ENCODE measurements at regions not wholly inside any gene's neighbourhood (a gene's known extent, or its start where the extent isn't known, plus 50 kb on each side); places are given as distances from the start of the nearest gene placed in this dataset.

DNA sequence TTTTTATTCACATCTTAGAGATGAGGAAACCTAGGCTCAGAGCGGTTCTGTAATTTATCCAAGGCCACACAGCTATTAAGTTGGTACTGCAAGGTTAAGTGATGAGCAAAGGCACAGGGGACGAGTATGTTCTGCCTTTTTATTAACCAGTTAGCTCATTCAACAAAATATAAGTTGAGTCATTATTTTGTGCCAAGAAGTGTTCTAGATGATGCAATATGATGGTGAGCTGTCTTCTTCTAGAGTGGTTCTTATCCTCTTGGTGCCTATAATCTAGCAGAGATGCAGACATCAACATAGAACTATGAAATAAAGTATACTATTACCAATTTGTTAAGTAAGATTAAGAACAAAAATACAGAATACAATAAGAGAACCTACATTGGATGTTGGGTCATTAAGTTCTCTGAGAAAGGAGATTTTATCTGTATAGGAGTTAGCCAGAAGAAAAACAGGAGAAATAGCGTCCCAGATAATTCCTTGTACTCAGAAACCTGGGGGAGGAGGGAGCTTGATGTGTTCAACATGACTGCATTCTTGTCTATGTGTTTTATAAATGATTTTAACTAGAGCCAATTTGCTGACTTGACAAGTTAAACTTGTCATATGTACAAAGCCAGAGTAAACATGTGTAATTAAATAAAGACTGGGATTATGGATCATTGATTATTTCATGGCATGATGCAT is 122.3 kb downstream of the TBXT start:
- no peaks in the 10 kb centered on the region for H3K9me3 ChIP-seq

DNA sequence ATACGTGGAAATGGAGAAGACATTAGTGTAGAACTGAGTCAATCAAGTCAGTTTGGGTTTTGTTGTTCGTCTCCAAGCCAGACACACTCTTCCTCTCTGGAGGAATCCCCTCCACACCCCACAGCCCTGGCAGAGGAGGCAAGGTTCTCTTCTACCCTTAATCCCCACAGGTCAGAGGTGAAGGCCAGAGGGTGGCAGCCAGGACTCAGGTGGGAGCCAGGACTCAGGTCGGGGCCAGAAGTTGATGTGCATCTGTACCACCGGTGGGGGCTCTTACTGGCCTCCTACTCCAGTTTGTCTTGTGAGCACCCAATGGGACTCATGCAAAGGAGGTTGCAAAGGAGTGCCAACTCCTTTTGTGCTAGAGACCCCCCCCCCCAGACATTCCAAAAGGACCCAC is 126.4 kb downstream of the TBXT start:
- WGBS, result 63% methylated on average over 4 of the region's 4 CpGs
- Histone ChIP-seq H3K27me3 (no peaks in the 10 kb centered on the region), H3K27ac (no peak overlapping the region), H3K4me3 (no peak overlapping the region), H3K4me1 (no peaks in the 10 kb centered on the region), H3K36me3 (no peaks in the 10 kb centered on the region), H3K9me3 (no peaks in the 10 kb centered on the region)
- TF ChIP-seq POLR2A (IDR thresholded peaks at IDR 0.05), result no peak
- TF ChIP-seq EP300 (IDR thresholded peaks at IDR 0.05), result no peak
- TF ChIP-seq, protein P1, sequence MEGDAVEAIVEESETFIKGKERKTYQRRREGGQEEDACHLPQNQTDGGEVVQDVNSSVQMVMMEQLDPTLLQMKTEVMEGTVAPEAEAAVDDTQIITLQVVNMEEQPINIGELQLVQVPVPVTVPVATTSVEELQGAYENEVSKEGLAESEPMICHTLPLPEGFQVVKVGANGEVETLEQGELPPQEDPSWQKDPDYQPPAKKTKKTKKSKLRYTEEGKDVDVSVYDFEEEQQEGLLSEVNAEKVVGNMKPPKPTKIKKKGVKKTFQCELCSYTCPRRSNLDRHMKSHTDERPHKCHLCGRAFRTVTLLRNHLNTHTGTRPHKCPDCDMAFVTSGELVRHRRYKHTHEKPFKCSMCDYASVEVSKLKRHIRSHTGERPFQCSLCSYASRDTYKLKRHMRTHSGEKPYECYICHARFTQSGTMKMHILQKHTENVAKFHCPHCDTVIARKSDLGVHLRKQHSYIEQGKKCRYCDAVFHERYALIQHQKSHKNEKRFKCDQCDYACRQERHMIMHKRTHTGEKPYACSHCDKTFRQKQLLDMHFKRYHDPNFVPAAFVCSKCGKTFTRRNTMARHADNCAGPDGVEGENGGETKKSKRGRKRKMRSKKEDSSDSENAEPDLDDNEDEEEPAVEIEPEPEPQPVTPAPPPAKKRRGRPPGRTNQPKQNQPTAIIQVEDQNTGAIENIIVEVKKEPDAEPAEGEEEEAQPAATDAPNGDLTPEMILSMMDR (IDR thresholded peaks at IDR 0.05), result no peak
- TF ChIP-seq POLR2AphosphoS5 (IDR thresholded peaks at IDR 0.05), result no peak
- no peak for DNase-seq (ENCODE audit: low spot score in 2 of 2)

More for the DNA sequence above, 122.3 kb downstream of the TBXT start:
- Histone ChIP-seq H3K27me3 (no peaks in the 10 kb centered on the region), H3K4me1 (no peaks in the 10 kb centered on the region), H3K27ac (no peak overlapping the region), H3K36me3 (no peaks in the 10 kb centered on the region), H3K4me3 (no peak overlapping the region)
- TF ChIP-seq, protein P1 (IDR thresholded peaks at IDR 0.05), result no peak
- no peak for TF ChIP-seq EP300 (IDR thresholded peaks at IDR 0.05)
- no peak for TF ChIP-seq POLR2A (IDR thresholded peaks at IDR 0.05)
- TF ChIP-seq POLR2AphosphoS5 (IDR thresholded peaks at IDR 0.05), result no peak
- WGBS, result 72% methylated on average over 3 of the region's 3 CpGs
- DNase-seq (ENCODE audit: low spot score in 2 of 2), result no peak

DNA sequence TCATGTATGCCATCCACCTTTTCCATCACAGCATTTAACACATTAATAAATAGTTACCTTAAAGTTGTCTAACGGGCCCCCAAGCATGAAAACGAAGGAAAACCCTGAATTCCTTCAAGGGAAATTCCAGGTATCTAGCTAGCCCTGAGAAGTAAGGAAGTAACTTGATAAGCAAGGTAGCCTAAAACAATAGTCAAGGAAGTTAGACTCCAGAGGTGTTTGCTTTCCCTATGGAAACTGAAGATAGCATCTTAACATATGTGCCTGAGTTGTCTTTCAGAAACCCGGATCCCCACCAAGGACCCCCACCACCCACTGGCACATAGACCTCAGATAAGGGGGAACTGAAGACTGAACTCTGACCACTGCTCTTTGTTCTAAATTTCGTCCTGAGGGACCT is 127.4 kb downstream of the TBXT start:
- no peak for TF ChIP-seq POLR2AphosphoS5 (IDR thresholded peaks at IDR 0.05)
- TF ChIP-seq EP300 (IDR thresholded peaks at IDR 0.05), result no peak
- TF ChIP-seq, protein P1 (IDR thresholded peaks at IDR 0.05), result no peak
- TF ChIP-seq POLR2A (IDR thresholded peaks at IDR 0.05), result no peak
- 58% methylated on average over 4 of the region's 4 CpGs for WGBS
- no peak overlapping the region for H3K4me3 ChIP-seq
- H3K27me3 ChIP-seq, result no peaks in the 10 kb centered on the region
- H3K36me3 ChIP-seq, result no peaks in the 10 kb centered on the region
- H3K4me1 ChIP-seq, result no peaks in the 10 kb centered on the region
- H3K27ac ChIP-seq, result no peak overlapping the region
- no peak for DNase-seq (ENCODE audit: low spot score in 2 of 2)
- H3K9me3 ChIP-seq, result no peaks in the 10 kb centered on the region

DNA sequence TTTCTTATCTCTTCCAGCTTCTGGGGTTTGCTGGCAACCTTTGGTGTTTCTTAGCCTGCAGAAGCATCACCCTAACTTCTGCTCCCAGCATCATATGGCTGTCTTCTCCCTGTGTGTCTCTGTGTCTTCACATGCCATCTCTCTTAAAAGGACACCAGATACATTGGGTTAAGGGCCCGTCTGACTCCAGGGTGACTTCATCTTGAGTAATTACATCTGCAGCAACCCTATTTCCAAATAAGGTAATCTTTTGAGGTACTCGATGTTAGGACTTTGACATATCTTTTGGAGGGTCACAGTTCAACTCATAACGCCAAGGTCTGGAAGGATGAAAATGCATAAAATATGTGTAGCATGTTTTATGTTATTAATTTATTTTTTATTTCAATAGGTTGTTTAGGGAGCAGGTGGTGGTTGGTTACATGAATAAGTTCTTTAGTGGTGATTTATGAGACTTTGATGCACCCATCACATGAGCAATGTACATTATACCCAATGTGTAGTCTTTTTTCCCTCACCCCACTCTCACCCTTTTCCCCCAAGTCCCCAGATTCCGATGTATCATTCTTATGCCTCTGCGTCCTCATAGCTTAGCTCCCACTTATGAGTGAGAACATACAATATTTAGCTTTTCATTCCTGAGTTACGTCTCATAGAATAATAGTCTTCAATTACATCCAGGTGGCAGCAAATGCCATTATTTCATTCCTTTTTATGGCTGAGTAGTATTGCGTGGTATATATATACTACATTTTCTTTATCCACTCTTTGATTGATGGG is 131.1 kb downstream of the TBXT start:
- Histone ChIP-seq H3K4me3 (no peak overlapping the region), H3K9me3 (no peaks in the 10 kb centered on the region), H3K4me1 (no peaks in the 10 kb centered on the region), H3K27ac (no peak overlapping the region), H3K27me3 (no peaks in the 10 kb centered on the region), H3K36me3 (no peaks in the 10 kb centered on the region)
- DNase-seq (ENCODE audit: low spot score in 2 of 2), result no peak
- WGBS, result 79% methylated on average over 7 of the region's 7 CpGs
- TF ChIP-seq, protein P1 (IDR thresholded peaks at IDR 0.05), result no peak
- TF ChIP-seq POLR2AphosphoS5 (IDR thresholded peaks at IDR 0.05), result no peak
- TF ChIP-seq POLR2A (IDR thresholded peaks at IDR 0.05), result no peak
- TF ChIP-seq EP300 (IDR thresholded peaks at IDR 0.05), result no peak
